ENCODE measurements at regions not wholly inside any gene's neighbourhood (a gene's known extent, or its start where the extent isn't known, plus 50 kb on each side); places are given as distances from the start of the nearest gene placed in this dataset.

DNA sequence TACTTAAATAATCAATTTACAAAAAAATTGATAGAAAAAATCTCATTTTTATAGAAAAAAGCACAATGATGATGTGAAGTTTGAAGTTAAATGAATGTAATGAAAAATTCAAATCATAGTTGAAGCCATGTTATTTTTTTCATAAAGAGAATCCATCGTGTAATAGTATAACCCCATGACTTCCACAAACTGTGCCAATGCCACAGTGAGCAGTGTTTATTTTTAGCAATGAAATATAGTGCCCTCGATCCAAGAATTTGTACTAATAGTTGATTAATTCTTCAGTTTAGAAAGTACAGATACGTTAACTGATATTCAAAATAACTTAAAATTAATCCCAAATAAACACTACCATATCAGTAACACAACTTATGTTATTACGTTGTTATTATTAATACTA lies 225.9 kb downstream of the PTPRC start:
- no peak for DNase-seq (ENCODE audit: low read depth in 2 of 2)

DNA sequence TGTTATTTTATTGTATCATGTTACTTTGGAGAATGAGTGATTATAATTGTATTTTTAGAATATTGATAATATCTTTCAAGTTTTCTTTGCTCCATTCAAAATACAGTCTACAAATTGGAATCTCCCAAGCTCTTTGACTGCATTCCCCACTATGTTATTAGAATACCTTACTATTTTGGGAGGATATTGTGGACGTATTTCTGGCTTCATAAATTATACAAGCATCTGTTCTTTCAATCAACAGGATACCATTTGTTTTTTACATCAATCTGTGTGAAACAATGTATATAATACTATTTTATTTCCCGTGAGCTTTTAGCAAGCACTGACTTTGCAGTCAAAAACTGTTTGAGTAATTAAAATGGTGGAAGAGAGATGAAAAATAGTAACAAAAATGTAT lies 226.5 kb downstream of the PTPRC start:
- DNase-seq (ENCODE audit: low read depth in 2 of 2) = no peak

DNA sequence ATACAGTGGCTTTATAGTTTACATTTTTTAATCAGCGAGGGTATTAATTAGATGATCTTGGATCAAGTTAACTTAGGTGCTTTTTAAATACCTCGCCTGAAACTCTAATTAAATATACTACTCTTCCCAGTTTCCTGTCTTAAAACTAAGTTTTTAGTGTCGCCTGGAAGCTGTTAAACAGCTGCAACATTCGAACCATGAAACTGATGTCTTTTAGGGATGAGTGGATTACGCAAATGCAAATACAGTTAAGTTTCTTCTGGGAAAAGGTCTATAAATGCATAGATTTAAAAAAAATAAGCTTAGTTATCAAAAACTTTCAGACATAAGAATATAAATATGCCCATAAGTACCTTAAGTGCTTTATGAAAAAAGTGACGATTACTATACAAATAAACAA lies 228.3 kb downstream of the PTPRC start:
- no peak for DNase-seq (ENCODE audit: low read depth in 2 of 2)

DNA sequence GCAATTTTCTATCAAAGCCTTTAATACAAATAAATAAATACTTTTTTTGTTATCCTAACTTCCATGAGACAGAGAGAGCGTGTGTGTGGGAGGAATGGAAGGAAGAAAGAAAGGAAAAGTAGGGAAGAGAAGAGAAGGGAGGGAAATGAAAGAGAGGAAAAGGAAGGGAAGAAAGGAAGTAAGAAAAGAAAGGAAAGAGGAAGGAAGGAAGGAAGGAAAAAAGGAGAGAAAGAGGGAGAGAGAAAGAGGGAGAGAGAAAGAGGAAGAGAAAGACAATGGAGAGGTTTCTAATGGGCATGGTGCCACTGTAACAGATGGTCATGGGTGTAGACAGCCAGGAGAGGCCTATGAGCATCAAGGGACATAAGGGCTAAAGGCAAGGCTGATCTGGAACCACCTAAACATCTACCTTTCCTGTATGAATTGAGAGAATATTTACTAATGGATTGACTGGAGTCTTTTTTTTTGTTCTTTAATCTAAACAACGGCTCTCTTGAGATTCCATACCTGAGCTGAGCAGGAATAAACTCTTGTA lies 234.9 kb downstream of the PTPRC start:
- DNase-seq (ENCODE audit: low read depth in 2 of 2) = no peak

DNA sequence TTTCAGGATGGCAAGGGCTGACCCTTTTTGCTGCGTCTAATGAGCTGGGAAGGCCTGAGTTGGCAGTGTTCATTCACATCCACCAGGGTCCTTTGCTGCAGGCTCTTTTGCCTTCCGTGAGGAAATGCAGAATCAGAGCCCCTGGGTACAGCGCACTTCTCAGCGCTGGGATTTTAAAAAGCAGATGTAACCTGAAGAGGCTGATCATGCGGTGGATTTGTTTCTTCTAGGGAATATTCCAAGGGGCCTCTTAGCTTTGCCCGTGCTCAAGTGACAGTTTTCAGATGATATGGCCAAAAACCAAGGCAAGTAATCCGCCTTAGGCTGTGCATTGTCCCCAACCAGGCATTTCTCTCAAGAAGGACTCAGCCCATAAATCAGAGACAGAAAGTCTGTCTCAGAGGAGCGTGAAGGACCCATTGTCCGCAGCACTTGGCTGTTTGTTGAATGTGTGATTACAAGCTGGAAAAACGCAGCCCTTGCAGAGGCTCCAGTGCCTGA lies 237.6 kb downstream of the PTPRC start:
- no peak for DNase-seq (ENCODE audit: low read depth in 2 of 2)

DNA sequence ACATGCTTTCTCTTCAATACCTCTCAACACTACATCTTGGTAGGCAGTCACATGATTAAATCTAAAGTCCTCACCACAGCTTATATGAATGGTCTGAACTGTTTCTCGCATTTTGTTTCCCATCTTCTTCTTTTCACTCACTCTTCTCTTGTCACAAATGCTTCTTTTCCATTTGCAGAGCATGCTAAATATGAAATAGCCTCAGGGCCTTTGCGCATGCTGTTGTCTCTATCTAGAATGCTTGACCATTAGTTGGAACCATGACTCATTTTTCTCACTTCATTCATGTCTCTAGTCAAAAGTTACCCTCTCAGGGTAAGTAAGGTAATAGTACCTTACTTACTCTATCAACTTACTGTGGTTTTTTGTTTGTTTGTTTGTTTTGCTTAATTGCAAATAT lies 239.7 kb downstream of the PTPRC start:
- no peak for DNase-seq (ENCODE audit: low read depth in 2 of 2)

DNA sequence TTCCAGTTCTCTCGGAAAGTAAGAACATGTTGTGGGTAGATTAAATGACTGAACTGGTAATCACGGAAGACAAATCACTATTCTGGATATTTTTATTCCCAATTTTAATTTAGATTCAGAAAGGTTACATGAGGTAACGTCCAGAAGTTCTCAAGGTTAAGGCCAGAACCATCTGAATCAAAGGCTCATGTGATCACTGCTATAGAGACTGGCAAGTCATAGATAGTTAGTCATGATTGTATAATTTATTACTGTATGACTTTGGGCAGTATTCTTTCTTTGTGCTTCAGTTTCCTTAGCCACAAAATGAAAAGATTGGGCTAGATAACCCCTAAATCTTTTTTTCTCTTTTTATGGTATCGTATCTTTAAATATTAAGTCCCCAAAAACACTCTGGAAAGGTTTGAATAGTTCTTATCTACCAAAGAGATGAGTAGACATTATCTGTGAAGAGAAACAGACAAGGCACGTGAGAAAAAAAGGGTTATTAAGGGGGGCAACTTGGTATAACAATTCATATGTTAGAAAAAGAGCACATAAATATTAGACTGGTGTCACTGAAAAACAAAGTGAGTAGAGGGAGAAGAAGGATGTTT lies 241.0 kb downstream of the PTPRC start:
- no peak for DNase-seq (ENCODE audit: low read depth in 2 of 2)

DNA sequence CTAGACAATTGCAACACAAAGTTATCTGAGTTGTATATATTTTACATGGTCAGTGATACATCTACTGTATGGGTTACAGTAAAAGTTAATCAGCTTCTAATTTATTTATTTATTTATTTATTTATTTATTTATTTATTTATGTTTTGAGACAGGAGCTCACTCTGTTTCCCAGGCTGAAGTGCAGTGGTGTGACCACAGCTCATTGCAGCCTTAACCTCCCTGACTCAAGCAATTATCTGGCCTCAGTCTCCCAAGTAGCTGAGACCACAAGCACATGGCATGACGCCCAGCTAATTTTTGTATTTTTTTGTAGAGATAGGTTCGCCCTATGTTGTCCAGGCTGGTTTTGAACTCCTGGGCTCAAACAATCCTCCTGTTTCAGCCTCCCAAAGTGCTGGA lies 241.6 kb downstream of the PTPRC start:
- DNase-seq (ENCODE audit: low read depth in 2 of 2) = no peak

DNA sequence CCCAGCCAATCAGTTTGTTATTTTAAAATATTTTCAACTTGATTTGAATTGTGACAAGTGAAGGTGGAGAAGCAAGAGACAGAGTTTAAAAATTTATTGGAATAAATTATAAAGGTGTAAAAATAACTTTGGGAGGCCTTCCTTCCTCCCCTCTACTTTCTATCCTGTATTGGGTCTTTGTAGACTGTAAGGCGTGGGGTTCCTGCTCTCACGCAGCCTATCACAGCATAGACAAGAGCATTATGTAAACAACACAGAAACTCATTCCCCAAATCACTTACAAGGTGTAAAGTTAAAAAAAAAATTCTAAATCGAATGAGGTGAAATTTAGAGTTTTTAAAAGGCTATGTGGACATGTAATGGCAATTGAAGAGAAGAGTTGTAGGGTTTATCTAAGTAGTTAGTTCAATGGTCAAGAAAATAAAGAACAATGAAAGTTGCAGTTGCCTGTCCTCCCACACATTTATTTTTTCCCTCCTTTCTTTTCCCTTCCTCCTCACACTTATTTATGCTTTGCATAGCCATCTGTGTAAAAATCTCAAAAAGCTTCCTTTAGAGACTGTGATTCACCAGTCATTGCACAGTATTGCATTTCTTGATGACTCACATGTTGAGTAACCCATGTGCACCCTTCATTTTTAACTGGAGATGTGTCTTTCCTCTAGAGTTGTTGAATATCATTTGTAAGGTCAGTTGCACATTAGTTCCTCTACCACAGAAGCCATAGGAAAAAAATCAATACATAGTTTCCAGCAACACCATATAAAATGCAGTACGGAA lies 242.2 kb downstream of the PTPRC start:
- DNase-seq (ENCODE audit: low read depth in 2 of 2) = no peak

DNA sequence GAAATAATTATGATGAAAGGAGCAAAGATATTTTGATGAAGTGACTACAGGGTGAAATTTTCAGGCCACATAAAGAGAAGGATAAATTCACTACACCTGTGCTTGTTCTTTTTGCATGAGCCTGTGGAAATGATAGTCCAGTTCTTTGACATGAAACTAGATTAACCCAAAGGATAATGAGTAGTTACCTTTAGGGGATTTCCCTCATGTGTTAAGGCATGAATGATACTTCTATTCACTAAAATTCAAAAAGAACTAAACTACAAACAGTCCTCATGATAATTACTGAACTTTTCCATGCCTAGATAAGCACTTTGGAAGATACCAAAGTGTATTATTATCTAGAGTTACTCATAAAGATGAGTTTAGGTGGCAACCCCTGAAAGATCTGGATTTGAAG lies 244.3 kb downstream of the PTPRC start:
- no peak for DNase-seq (ENCODE audit: low read depth in 2 of 2)

DNA sequence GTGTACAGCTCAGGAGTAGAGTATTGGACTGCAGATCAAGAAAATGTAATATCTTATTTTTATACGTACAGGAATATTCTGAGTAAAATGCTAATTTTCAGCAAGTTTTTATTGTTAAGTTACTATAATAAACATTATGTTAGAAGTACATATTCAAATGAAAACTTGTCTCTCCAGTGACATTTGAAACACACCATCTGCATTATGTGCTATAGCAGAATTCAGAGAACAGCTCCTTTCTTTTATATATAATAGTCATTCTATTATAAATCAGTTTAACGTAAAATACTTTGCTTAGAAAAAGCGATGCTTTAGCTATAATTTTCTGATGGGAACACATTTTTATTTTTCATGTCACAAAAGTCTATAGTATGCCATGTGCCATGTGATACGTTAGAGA lies 249.0 kb downstream of the PTPRC start:
- DNase-seq (ENCODE audit: low read depth in 2 of 2) = no peak

DNA sequence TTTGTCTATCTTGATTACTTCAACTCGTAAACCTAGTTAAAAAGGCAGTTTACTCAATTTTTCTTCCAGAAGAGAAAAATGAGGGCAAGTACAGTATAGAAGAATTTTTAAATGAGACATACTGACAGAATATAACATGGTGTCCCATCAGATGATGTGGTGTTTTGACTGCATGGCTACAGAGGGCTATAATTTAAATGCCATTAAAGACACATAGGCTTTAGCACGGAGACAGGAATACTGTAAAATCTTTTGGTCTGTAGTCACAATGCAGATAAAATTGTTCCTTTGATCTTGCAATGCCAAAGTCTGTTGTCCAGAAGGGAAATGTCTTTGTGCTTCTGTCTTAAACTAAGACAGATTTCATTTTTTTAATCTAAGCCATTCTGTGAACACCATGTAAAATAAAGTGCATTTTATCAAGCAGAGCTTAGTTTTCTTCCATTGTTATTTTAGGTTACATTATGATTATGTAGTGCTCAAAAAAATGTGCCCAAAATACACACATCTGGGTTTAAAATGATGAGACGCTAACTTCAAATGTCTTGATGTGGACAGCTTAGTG lies 249.6 kb downstream of the PTPRC start:
- no peak for DNase-seq (ENCODE audit: low read depth in 2 of 2)

DNA sequence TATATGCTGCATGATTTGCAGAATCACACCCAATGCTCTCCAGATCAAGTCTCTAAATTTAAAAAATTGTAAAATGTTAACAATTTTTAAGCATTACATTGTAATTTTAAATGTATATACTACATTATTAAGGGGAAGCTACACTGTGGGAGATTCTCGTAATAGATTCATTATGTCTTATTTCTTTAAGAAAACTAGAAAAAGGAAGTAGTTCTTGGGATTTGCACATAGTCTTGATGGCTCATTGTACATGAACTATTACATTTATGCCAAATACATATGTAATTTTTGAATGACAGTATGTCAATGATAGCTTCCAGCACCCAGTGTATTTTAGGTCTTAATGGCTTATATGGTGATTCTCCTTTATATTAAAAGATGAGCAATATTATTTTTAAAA lies 250.3 kb downstream of the PTPRC start:
- no peak for DNase-seq (ENCODE audit: low read depth in 2 of 2)

DNA sequence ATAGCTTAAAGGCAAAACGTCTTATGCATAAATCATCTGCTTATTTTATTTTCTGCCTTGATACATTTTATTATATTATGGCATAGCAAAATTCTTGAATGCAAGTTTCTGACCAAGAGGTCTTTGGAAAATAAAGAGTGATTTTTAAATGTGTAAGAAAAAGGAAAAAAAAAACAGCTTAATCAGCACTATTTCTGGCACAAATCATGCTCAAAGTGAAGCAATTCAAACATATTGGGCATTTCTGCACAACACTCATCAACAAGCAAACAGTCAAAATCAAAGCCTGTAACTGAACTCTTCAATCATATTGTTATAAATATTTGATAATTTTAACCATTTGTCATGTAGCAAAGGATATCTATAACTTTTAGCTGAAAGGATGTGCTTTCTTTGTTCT lies 250.9 kb downstream of the PTPRC start:
- no peak for DNase-seq (ENCODE audit: low read depth in 2 of 2)

DNA sequence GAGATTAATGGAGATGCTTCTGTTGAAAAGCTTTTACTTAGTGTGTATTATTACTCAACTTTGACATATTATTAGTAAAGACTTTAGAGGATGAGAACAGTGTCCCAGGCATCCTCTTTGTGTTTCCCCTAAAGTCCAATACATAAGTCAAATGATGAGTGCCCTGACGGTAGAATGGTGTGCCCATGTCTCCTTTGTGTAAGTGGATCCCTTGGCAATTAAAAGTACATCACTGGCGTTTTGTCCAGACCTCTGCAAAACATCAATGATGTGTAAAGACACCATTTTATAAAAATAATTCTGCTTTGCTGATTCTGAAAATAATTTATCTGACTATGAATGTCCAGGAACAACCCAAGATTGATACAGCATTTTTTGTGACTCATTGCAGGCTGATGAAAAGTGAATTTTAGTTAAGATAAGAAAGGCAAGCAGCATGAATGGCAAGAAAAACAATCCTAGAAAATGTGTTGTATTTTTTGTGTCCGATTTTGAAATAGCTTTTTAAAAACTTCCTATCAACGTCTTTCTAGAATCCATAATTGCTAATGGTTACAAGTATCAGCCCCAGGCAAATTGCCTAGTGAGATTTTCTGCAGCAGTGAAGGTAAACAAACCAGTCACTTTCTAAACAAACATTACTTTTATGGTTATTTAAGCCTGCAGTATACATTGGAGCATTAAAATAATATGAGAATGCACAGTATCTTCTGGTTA lies 251.5 kb downstream of the PTPRC start:
- DNase-seq (ENCODE audit: low read depth in 2 of 2) = no peak

DNA sequence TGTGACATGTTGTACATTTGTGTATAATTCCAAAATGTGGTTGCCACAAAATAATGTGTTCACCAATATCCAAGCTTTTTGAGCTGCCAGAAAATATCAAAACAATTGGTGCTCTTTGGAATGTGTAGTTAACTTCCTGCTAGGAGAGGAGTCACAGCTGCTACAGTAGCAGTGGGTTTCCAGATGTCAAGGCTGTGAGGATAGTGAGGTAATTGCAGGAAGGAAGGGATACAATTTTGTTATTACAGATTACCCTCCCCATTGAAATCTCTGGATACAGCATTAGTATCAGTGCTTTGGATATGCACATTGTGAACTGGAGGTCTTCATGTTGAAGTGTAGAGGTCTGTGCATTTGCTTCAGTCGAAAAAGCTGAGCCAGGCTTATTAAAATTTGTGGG lies 253.2 kb downstream of the PTPRC start:
- DNase-seq (ENCODE audit: low read depth in 2 of 2) = no peak

DNA sequence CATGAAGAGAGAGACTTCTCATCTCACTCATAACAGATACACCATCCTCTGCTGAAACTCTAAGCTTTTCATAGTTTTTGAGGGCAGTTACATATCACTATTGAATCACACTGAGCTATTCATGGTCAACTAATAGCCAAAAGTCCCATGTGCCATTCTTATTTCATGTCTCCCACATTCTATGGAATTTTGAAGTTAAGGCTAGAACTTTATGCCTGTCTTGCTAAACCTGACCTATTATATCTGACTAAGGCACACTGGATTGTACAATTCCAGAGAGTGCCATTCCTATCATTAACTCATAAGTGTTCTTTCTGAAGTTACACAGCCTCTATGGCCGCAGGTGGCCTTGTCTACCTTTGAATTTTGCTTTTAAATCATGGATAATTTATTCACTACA lies 254.3 kb downstream of the PTPRC start:
- no peak for DNase-seq (ENCODE audit: low read depth in 2 of 2)

DNA sequence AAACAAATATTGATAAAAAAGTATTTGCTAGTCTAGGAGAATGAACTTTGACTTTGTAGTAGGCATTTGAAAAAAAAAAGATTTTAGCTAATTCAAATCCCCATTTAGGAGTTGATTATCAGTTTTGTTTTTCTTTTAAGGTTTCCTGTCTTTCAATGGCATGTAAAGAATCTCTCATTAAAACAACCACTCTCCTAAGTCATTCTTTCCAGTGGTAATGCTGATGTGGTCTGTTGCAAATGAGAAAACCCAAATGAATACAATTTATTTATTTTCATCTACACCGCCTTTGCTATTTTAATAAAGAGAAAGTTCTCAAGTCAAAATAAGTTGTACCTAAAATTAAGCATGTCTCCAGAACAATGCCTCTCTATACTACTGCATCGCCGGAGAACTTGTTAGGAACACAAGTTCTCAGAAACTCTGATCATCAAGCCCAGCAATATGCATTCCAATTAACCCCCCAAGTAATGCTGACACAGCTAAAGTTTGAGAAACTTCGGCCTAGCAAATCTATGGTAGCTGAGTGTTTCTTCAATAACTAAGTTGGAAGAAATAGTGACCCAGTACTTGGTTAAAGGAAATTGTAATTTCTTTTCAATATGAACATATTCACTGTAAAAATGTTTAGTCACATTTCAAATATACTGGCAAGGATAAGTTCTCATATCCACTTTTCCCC lies 255.1 kb downstream of the PTPRC start:
- DNase-seq (ENCODE audit: low read depth in 2 of 2) = no peak

DNA sequence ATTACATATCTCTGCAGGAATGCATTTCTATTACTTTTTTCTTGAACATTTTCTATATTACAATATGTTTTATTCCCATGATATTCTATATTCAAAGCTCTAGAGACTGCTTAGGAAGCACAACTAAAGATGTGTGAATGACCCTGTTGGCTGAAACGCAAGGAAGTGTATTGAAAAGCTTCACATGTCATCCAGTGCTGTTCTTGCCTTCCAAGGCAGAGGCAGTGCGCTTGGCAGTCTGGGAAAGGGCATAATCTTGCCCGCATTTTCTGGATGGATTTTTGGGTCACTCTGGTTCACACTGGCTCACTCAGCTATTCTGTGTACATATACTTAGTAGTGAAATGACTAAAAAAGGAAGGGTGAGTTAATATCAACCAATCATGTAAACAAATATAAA lies 262.4 kb downstream of the PTPRC start:
- DNase-seq (ENCODE audit: low read depth in 2 of 2) = no peak

DNA sequence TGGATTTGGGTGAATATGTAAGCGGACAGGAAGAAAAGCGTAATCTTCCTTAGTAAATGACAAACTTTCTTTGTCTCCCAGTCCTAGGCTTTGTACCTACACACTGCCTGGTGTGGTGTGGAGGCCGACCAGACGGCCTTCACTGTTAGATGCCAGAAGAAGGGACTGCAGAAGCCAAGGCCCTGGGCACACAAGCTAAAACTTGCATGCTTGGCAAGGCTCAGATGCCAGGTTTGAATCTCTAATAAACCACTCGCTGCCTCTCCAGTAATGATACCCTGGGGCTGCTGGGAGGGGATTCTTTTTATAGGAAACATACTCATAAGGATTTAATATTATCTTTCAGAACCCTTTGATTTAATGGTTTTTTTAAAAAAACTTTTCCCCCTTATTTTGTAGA lies 263.8 kb downstream of the PTPRC start:
- no peak for DNase-seq (ENCODE audit: low read depth in 2 of 2)

DNA sequence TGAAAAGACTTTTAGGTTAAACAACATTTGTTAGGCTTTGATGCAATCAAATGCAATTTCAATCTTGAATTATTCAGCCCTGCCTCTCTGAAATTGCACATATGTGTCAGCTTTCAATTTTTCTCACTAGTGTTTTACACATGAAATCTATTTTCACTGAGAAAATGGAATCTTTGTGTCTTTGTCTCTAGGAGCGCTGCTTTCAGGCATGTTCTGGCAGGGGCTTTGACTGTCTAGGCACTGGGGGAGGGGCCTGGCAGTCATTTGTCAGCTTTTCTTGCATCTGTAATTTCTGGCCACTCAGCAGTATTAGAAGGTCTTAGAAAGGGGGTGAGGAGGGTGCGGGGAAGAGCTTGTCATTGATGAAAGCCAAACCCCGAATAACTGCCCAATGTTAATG lies 264.4 kb downstream of the PTPRC start:
- DNase-seq (ENCODE audit: low read depth in 2 of 2) = no peak

DNA sequence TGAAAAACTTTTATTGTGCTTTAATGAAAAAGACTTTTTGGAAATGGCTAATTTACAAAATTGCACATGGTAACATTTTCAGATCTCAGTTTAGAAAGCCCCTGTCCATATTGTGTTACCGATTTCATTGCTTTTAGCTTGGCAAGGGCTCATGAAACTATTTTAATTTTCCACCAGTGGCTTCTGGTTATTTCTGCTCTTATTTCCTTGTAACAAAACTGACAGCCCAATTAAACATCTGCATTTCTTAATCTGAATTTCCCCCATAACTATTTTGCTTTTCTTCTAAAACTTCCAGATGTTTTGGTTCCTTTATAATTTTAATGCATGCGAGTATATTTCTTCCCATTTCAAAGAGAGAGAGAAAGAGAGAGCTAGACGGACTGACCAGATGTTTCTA lies 264.8 kb downstream of the PTPRC start:
- DNase-seq (ENCODE audit: low read depth in 2 of 2) = no peak
